NCI-H1105 (cell line): ENCODE measurements at regions not wholly inside any gene's neighbourhood (a gene's known extent, or its start where the extent isn't known, plus 50 kb on each side); places are given as distances from the start of the nearest gene placed in this dataset.

Source experiments
- DNase-seq: peaks from one replicate; lab custom pipeline; 2025; lab: John Stamatoyannopoulos, UW

DNA sequence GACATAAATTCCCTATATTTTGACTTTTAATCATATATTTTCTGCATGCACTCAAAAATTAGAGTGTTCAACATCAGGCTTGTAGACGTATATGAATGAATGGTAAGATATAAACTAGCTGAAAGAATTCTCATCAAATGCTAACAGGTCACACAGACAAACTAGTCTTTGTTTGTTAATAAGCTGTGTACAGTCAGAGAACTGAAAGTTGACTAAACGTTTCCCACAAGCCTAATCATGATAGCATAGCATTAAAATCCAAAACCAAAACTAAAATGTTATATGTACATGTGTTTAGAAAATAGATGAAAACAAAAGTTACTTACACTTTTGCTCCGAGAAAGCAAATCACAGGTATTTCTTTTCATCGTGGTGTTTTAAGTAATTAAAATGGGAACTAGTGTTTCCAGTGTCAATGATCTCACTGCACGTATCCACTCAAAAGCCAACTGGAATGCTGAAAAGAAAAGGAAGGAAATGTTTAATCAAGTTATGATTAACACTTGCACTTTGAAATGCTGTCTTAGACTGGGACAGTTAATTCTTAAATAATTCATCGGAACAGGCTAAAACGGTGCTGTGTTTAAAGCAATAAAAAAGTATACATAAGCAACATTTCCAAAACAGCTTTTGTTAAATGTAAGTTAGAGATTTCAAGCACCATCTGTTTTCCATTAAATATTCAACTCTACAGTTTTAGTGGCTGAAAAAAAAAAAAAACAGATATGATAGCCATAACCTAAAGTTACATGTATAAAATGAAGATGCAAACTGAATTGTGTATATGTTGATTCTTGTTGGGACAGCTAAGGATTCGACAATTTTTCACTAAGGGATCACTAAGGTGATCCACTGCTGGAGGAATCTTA is 291.9 kb upstream of the PDE4D start:
- DNase-seq: no peak

DNA sequence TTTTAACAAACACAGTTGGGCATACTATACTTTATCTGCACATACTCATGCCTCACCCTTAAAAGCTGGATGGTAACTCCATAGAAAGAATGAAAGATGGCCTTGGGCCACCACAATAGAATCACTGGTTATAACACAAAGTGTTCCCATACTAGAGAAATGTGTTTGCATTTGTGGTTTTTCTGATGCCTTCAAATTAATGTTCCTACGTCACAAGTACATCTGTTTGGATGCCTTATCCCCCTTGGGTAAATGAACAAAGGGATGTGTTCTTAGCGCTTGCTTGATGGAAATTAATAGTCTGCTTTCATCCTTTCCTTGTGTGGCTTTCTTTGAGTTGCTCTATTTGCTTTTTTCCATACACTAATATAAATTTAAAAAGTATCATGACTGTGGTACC is 291.1 kb upstream of the PDE4D start:
- DNase-seq: no peak

DNA sequence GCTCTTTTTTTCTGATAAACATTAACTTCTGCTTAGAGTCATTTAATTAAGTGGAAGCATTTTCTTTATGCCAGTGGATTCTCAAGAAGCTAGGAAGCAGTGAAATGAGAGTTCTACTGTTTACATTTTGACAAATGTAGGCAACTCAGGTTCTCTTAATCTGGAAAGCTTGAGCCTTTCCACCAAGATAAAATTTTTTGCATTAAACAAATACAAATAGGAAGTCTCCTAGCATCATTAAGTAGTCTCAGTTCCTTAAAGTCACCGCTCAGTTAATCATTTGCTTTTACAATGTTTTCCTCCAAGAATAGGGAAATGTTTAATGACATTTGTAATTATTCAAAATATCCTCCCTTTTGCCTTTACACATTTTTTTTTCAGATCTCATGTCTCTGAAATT is 290.4 kb upstream of the PDE4D start:
- DNase-seq: no peak

DNA sequence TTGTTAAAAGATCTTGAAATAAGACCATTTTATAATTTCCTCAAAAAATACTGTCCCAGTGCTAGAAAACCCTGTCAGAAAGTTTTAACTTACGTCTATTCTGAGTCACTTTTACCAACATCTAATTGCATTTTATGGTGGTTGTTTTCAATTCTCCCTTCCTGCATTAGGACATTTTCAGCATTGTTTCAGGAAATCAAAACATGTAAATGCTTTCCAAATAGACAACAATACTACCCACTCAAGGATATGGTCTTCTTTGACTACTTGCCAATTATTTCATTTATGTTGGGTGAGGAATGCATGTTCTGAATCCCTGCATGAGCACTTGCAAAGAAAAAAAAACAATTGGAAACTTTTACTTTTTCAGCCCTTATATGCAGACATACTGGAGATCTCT is 284.6 kb upstream of the PDE4D start:
- no peak for DNase-seq

DNA sequence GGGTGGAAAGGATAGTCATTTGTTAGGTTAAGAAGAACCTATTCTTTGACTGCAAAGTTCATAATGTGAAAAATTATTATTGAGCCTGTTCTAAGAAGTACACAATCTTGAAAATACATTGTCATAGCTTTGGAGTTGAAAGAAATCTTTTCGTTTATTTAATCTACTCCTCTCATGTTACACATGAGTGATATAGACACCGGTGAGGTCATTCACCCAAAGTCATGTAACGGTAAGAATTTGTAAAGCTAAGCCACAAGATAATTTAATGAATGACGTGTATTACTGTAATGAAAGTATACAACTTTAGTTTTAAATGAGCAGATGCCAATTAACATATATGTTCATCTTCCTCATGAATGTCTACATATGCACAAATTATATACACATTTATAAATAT is 284.1 kb upstream of the PDE4D start:
- DNase-seq: no peak

GRCh38 chr5:60173667-60174066 is 280.1 kb upstream of the PDE4D start:
- no peak for DNase-seq

GRCh38 chr5:60163762-60164161 is 270.2 kb upstream of the PDE4D start:
- no peak for DNase-seq

DNA sequence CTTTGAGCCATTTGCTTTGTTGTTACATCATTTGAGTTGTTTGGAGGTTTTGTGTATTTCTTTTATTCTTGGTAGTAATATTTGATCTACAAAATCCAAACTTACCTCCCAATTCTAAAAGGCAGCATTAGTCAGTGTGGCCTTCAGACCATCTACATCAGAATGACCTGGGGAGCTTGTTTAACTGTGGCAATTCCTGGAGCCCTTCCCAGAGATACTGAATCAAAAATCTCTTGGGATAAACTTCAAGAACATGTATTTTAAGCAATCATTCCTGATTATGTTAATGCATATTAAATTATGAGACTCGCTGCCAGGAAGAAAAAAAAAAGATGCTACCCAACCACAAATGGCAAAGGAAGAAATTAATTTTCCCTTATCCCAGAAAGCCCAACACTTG is 268.9 kb upstream of the PDE4D start:
- no peak for DNase-seq

DNA sequence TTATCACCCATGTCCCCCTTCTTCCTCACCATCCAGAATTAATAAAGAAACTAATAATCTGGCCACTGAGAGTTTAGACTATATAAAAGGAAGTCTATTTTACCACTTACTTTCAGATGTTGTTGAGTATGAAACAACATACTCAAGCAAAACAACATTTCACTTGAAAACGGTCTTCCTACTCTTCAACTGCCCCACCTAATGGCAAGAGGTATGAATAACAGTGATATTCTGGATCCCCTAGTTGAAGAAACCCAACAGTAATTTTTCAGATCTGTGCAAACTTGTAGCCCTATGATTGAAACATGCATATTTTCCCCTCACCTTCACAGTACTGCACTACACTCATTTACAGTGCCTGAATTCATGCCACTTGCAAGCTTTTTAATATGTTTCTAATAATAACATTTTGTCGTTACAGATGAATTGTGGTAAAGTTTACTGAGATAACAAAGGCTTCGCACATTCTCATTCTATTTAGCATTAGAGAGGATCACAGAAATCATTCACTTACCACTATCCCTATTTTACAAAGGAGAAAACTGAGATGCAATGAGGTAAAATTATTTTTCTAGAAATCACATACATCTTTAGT is 267.9 kb upstream of the PDE4D start:
- DNase-seq: no peak

DNA sequence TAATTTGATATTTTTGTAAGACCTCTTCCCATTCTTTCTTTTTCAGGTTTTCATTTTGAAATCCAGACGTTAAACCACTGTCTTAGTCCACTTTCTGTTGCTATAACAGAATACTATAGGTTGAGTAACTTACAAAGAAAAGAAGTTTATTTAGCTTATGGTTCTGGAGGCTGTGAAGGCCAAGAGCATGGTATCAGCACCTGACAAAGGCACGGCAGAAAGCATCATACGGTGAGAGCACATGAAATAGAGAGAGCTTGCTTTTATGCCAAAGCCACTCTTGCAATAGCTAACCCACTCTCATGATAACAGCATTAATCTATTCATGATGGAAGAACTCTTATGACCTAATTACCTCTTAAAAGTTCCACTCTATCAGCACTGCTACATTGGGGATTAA is 255.6 kb upstream of the PDE4D start:
- no peak for DNase-seq

DNA sequence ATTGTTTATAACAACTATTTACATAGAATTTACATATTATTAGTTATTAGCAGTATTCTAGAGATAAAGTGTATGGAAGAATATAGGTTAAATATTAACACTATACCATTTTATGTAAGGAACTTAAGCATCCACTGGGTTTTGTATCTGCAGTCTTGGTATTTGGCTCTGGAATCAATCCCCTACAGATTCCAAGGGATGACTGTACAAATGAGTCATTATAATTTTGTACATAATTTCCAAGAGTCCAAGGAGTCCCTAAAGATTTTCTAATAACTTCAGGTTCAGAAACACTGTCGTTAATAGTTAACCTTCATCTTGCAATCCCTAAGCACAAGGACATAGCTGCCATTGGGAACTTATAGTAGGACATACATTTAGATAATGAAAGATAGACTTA is 254.8 kb upstream of the PDE4D start:
- no peak for DNase-seq

DNA sequence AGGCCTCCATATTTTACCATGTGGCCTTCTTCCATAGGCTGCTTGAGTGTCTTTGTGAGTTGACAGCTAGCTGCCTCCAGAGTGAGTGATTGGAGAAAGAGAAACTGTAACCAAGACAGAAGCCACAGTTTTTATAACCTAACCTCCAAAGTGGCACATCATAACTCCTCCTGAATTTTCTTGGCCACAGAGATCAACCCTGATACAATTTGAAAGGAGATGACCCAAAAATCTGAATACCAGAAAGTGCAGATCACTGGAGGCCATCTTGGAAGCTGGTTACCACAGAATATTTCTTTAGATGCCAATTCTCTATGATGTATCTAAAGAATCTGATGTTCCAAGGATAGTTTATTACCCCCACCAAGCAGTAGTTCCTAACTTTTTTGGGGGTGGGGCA is 254.3 kb upstream of the PDE4D start:
- DNase-seq: no peak

DNA sequence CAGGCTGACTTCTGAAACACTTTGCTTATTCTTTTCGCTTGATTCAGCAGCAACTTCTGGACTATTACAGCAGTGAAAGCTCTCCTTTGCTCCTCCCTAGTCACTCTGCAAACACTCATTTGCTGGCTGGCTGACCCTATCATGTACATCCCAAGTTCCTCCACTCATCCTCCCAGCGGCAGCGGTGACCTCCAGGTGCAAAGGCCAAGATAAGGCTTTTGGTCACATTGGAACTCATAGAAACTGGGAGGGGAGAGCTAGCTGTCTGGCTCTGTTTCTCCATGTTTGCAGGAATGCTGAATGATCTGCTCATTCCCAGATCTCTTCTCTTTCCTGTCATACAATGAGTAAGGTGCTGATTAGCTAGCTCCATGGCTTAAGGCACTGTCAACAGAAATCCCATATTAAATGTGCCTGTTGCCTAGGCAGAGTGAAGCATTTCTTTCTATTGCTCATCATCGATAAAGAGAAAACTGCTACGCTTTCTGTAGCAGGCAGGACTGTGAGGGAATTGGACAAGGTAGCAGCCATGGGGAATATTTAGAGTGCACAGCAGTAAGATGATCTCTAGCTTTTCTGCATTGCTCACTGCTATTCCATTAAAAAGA is 250.5 kb upstream of the PDE4D start:
- no peak for DNase-seq

DNA sequence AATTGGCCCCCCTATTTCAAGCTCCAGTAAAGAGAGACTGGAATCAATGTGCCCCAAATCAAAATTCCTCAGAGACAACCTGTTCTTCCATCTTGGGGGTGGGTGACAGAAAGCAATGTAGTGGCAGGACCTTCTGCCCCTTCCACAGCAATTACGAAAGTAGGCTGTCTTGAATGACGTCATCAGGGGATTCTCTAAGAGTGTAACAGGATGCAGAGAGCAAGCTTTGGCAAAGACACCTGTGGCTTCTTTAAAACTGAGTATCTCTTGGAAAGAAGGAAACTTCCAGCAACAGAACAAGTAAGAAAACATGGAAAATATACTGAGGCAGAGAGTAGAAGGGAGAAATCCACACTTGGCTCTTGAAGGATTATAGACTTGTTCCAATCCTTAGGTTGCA is 247.6 kb upstream of the PDE4D start:
- no peak for DNase-seq

GRCh38 chr5:60136841-60137240 is 243.3 kb upstream of the PDE4D start:
- DNase-seq: no peak

DNA sequence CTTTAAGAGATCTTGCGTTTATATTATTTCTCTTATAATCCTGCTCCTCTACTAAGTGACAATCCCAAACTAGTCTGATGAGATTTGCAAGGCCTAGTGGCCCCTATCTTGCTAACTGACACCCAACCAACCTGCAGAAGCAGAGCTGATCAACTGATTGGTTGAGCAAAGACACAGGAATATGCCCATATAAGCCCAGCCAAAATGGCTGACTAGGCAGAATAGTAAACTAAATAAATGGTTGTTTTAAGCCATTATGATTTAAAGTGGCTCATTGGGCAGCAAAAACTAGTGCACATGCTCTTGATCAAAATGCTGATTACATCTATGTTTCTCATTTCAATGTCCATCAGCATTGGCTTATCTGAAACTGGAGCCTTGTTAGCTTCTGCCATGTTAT is 238.0 kb upstream of the PDE4D start:
- no peak for DNase-seq

GRCh38 chr5:60125636-60126035 is 232.1 kb upstream of the PDE4D start:
- DNase-seq: no peak

GRCh38 chr5:60102961-60103693 is 209.6 kb upstream of the PDE4D start:
- no peak for DNase-seq

DNA sequence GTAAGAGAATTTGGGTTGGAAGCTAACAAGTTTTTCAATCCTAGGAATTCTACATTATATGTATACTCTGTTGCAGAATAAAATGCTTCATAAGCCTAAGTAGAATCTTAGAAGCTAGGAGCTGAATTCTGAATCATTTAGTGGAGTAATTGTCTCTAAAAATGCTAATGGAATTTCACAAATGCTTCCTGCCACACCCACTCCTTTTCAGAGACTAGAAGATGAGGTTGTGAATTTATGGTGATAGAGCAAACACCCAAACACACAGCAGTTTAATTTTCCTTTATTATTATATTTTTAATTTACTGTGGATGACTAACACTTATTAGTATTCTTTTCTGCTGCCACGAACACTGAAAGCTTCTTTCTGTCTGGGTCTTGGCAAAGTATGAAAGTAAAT is 208.0 kb upstream of the PDE4D start:
- no peak for DNase-seq

DNA sequence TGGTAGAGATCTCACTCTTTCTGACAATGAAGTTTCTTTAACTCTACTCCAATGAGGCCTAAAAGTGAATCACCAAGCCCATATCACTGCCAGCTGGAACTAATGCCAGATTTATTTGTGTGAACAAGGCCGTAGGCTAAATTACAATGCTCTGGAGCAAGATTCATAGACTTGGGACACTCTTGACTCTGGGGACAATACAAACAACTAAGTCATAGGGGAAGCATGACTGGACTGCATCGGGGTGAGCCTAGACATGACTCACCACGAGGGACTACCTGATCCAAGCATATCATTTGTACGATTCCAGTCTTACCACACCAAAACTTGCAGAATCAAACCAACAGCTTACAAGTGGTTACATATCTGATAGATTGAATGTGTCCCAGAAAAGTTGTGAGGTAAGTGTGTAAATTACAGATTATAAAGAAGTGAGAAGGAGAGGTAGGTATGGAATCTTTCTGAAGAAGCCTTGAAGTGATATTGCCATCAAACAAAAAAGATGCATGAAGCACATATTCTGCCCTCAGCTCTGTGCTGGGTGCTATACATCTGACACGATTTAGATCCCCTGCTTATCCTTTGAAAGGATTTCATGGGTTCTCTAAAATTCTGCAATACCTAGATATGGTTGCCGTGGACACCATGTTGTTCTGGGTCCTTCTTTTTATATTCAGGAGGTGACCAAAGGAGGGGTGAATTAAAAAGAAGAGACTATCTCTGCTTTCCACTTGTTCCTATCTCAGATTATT is 199.3 kb upstream of the PDE4D start:
- no peak for DNase-seq

DNA sequence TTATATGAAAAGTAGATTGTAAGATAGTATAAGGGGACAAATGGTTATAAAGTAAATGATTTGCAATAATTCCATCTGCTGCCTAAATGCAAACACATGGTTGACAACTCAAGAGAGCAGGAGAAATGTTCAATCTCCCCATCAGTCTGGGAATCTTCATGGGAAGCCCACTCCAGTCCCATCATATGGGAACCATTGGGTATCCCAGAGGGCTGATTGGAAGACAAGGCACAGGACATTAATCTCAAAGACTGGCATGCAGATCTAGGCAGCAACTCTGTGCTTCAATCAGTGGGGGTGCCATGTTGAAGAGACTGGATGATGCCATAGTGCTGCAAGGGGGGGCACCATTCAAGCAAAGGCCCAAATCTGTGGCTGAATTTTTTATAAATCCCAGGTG is 193.1 kb upstream of the PDE4D start:
- DNase-seq: no peak

- no peak for DNase-seq
Observed at GRCh38 chr5:60084226-60084625, 190.7 kb upstream of the PDE4D start.
